HG03139 (cell line): ENCODE measurements at regions not wholly inside any gene's neighbourhood (a gene's known extent, or its start where the extent isn't known, plus 50 kb on each side); places are given as distances from the start of the nearest gene placed in this dataset.
"Not testable (repeated sequence)": the region's sequence is repeated elsewhere in the genome, so short reads cannot be mapped to it uniquely, and the experiment has no call there.

Experiments used
- ATAC-seq: cut with Tn5 transposase; IDR thresholded peaks from one replicate; pipeline ENCODE4 v1.9.1; 2021; ENCODE audit not compliant: unreplicated experiment

DNA sequence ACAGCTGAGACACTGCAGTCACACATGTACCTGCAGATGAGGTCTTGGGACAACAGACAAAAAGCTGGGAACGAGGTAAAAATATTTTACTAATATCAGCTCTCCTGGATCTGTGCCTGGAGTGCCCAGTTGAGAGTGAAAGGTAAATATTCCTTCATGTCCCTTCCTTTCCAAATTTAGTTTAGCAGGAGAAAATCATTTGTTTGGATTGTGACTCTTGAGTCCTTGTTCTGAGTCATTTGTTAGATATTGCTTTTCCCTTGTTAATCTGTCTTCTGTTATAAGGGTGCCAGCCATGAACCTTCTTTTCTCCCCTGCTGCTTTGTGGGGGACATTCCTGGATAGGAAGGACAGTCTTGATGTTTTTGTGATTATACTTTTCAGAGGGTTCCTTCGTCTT lies 329.2 kb downstream of the DSC3 start:
- ATAC-seq = no peak

- peak; percentile 52 for ATAC-seq
Measured at GRCh38 chr18:30712383-30712782, 330.2 kb downstream of the DSC3 start.

GRCh38 chr18:30709595-30709994 lies 332.9 kb downstream of the DSC3 start:
- no peak for ATAC-seq

- ATAC-seq = no peak
Measured at GRCh38 chr18:30705943-30706342, 336.6 kb downstream of the DSC3 start.

DNA sequence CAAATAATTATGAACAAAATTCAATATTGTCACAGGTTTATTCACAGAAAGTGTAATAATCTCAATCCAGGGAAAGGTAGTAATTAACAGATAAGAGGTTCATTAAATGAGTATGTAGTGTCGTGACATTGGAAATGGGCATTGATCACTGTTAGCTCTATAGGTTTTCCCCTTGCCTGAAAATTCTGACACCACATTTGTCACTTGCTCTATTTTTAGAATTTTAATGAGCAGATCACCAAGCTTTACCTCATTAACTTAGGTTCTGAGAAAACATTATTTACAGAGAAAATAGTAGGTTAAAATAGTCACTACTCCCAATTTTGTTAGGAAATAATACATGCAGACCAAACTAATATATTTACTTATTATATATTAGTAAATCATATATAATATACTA lies 344.0 kb downstream of the DSC3 start:
- no peak for ATAC-seq

- ATAC-seq = no peak
Measured at GRCh38 chr18:30696201-30696600, 346.3 kb downstream of the DSC3 start.

- ATAC-seq = no peak
Measured at GRCh38 chr18:30694773-30695172, 347.8 kb downstream of the DSC3 start.

DNA sequence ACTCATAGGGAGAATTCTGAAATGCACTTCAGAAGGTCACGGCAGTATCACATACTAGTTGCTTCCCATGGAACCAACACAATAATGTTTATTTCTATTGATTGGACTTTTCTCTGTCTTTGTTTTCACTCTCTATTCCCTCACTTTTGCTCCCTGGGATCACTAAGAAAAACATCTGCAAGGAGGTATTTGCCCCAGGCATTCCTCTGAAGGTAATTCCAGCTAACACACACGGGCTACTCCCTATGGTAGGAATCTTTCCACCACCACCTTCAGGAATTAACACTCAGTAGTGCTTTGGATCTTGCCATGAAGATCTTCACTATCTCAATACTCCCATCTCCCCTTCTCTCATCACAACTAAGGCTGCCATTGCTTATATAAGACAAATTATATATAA lies 353.3 kb downstream of the DSC3 start:
- ATAC-seq = no peak

- ATAC-seq = no peak
Measured at GRCh38 chr18:30687501-30687900, 355.0 kb downstream of the DSC3 start.

DNA sequence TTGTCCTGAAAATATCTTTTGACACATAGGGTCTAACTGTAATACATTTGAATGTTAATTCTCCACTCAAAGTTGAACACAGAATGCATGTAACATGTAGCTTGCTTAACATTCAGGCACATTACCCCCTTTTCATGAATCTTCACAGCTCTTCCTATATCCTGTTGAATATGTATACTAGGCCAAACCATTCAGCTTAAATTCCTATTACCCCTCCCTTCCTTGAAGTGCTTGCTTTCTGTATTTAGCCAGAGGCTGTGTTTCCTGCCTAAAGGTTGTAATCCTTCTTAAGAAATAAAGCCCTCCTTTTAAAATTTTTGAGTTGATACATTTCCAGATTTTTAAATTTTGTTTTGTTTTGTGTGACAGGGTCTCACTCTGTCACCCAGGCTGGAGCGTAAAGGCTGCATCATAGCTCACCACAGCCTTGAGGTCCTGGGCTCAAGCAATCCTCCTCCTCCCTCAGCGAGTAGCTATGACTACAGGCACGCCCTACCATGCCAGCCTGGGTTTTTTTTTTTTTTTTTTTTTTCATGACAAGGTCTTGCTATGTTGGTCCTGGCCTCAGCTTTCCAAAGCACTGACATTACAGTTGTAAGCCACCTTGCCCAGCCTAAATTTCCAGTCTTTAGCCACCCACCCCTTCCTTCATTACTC lies 357.6 kb downstream of the DSC3 start:
- ATAC-seq = no peak

GRCh38 chr18:30683836-30684235 lies 358.7 kb downstream of the DSC3 start:
- no peak for ATAC-seq

- ATAC-seq = no peak
Measured at GRCh38 chr18:30682672-30683071, 359.9 kb downstream of the DSC3 start.

GRCh38 chr18:30679285-30679930 lies 363.1 kb downstream of the DSC3 start:
- ATAC-seq = no peak

- not testable (repeated sequence) for ATAC-seq
Measured at GRCh38 chr18:30677813-30678212, 364.7 kb downstream of the DSC3 start.

DNA sequence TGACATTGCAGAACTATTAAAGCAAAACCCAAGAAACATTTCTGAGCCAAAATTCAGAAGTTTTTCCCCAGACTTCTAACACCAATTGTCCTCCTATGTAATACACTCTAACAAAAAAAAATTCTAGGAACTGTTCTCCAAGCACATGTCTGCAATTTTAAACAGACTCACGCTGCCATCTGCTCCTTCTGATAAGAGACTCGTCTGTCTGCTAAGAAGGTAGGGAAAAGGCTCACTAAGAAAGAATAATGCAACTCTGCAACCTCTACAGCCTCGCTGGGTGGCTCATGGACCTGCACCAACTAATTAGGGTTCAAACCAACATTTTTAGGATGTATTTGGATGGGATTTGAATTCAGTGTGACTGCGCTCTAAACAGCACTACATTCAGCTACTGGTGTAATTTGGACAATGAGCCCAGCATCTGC lies 366.5 kb downstream of the DSC3 start:
- ATAC-seq = no peak

DNA sequence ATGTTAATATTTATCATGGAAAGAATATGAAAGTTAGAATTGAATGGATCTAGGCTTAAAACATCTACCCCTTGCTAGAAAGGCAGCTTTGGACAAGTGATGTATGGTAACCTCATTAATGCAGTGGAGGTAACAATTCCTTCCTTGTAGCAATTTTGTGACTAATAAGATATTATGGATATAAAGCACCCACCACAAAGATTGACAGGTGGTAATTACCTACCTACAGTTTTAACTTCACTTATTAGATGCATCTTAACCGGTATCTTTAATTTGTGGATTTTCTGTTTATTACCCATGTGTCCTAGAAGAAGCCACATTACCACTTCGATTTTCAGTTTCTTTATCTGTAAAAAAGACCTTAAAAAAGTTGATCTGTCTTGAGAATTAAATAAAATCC lies 367.0 kb downstream of the DSC3 start:
- no peak for ATAC-seq

- ATAC-seq = no peak
Measured at GRCh38 chr18:30675072-30675471, 367.5 kb downstream of the DSC3 start.

DNA sequence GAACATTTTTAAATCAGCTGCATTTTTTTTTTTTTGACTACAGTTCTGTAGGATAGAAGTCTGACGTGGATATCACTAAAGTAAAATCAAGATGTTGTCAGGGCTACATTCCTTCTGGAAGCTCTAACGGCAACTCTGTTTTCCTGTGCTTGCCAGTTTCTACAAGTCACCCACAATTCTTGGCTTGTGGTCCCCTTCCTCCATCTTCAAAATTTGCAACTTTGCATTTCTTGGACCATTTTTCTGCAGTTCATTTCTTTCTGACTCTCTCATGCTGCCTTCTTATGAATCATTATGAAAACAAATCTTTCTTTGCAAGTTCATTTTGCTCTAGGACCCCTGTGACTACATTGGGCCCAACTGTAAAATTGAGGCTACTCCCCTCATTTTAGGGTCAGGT lies 367.9 kb downstream of the DSC3 start:
- no peak for ATAC-seq

DNA sequence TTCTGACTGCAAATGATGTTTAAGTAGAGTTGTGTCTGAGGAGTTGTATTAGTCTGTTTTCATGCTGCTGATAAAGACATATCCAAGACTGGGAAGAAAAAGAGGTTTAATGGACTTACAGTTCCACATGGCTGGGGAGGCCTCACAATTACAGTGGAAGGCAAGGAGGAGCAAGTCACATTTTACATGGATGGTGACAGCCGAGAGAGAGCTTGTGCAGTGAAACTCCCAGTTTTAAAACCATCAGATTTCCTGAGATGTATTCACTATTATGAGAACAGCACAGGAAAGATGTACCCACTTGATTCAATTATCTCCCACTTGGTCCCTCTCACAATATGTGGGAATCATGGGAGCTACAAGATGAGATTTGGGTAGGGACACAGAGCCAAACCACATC lies 370.1 kb downstream of the DSC3 start:
- ATAC-seq = not testable (repeated sequence)

DNA sequence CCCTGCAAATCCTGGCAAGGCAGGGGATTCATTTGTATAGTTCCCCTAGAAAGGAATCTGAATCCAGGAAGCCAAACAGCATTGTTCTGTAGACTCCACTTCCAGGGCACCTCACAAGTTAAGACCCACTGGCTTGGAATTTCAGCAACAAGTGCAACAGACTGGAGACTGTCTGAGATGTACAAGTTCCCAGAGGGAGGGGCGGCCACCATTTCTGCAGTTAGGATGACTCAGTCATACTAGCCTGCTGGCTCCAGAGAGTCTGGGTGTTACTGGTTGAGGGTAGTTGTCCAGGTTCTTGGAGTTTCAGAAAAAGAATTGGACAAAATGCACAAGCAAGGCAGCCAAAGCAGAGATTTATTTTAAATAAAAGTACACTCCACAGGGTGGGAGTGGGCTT lies 384.2 kb downstream of the DSC3 start:
- ATAC-seq = no peak

DNA sequence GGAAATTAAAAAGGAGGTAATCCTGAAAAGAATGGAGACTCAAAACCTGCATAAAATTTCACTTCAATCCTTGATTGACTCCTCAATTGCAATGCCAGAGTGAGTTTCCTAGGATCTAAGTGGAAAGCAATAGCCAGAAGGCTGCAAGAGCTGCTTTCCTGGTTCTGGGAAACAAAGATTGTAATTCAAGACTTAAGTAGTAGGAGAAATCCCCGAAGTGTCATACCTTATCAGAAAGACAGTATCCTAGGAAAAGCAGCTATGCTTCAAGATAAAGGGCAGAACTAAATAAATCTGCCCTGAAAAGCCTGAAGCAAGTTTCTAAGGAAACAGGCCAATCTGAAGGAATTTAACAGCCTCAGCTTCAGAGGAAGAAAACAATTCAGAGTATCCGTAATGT lies 390.2 kb downstream of the DSC3 start:
- no peak for ATAC-seq

- no peak for ATAC-seq
Measured at GRCh38 chr18:30650499-30650898, 392.0 kb downstream of the DSC3 start.

DNA sequence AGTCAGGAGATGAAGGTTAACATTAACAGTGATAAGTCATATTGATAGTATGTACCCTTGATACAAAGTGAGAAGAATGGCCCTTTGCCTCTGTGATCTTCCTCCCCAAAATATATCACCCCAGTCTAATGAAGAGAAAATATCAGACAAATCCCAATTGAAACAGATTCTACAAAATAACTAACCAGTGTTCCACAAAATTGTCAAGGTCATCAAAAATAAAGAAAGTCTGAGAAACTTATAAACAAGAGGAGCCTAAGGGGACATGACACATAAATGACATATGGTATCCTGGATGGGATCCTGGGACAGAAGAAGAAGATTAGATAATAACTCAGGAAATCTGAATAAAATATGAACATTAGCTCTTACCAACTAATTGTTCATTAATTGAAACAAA lies 398.4 kb downstream of the DSC3 start:
- ATAC-seq = no peak
